GM19467 (cell line): ENCODE measurements at regions not wholly inside any gene's neighbourhood (a gene's known extent, or its start where the extent isn't known, plus 50 kb on each side); places are given as distances from the start of the nearest gene placed in this dataset.

Experiments used
- ATAC-seq: cut with Tn5 transposase; IDR thresholded peaks from one replicate; pipeline ENCODE4 v1.9.1; 2021; ENCODE audit warnings: mild to moderate bottlenecking, moderate library complexity; ENCODE audit not compliant: unreplicated experiment

DNA sequence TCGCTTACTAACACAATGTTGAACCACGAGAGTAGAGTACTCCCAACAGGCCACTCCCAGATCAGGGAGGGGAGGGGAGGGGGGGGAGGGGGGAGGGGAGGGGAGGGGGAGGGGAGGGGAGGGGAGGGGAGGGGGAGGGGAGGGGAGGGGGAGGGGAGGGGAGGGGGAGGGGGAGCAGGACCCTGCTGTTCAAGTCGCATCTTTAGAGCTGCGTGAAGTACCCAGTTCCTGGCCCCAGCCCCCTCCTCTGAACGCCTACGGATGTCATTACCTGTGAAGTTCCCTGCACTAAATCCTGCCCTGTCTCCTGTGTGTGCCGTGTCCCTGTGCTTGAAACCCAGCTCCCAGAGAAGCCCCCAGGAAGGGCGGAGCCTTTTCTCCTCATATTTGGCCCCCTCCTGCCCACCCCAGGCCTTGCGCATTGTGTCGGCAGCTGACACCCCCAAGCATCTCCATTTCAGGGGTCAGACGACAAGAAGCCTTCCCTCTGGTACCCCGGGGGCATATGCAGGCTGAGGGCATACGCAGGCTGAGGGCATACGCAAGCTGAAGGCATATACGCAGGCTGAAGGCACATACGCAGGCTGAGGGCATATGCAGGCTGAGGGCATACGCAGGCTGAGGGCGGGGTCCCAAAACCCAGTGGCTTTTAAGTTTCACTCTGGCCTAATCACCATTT lies 330.2 kb downstream of the C16orf95 start:
- no peak for ATAC-seq

DNA sequence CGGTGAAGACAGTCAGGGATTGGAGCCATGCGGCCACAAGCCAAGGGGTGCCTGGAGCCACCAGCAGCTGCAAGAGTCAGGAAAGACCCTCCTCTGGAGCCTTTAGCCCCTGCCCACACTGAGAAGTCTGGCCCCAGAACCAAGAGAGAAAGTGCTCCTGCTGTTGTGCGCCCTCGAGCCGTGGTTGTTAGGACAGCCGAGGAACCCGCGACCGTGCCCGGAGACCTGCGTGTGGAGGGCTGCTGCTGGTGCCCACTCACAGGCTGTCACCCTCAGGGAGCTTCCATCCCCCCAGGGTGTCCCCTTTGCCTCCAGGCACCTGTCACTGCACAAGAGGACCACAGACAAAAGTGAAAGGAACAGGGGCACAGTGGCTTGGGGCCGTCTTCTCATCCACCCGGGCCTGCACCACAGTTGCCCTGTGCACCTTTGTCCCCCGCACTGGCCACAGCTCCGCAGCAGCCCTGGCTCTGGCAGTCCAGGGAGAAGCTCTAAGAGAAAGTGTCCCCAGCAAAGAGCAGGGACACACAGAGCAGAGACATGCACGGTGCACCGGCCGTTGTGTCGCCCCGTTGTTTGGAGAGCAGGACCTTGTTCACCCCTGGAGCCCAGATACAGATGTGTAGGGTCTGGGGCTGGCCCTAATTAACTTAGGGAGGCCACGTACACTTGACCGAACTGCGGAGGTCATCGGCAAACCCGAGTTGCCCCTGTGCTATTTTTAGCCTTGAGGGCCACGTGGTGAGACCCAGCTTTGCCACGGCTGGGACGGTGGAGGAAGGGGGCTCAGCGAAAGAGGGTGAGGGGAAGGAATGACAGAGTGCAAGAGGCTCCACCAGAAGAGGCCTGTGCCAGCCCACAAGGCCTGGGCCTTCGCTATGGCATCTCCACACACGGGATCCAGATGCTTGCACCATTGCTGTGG lies 329.2 kb downstream of the C16orf95 start:
- ATAC-seq = no peak

DNA sequence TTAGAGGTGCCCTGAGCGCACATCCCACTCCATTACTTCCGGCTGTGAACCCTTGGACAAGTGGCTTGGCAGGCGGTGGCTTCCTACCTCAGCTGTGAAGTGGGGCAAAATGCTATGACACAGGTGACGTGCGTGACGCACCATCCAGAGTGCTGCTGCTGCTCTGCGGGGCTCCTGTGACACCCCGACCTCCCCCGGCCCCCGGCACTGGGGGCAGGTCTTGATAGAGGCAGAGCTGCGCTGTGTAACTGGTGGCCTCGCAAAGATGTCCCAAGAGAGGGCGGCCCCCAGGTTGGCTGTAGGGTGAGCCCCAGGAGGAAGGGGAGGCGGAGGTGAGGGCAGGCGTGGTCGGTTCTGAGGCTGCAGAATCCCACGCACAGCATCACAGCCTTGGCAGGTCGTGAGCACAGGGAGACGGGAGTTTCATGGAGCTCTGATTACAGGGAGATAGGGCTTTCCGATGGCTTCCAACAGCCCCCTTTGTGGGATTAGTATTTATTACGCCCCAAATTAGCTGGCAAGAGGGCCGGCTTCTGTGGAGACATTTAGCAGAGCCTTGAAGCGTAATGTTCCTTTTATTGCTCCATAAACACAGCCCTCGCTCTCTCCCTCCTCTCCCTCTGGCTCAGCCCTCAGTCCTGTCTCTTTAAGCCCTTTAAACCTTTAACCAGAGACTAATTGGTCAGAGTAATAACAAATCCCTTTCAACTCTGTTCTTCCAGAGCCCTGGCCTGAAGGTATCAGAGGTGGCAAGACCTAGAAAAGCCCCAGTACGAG lies 328.1 kb downstream of the C16orf95 start:
- no peak for ATAC-seq

DNA sequence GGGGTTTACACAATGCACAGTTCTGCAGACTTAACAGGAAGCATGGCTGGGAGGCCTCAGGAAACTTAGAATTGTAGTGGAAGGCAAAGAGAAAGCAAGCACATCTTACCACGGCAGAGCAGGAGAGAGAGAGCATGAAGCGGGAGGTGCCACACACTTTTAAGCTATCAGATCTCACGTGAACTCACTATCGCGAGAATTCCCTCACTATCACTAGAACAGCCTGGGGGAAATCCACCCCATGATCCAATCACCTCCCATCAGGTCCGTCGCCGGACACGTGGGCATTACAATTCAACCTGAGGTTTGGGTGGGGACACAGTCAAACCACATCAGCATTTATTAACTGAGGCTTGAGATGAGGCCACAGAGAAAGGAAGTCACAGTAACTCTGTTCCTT lies 326.7 kb downstream of the C16orf95 start:
- no peak for ATAC-seq

DNA sequence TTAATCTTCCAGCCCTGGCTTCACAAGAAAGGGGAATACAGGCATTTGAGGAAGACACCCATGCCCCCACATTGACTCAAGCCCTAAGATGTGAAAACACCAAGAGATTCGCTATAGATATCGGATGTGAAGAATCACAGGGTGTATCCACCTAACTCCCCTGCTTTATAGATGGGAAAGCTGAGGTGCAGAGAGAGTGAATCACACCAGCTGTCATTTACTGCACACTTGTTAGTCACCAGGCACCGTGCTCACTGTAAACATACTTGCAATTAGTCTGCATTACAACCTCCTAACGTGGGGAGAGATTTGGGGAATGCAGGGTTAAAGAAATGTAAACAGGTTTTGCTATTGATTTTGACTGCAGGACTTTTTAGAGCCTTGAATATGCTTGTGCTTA lies 325.5 kb downstream of the C16orf95 start:
- ATAC-seq = no peak

DNA sequence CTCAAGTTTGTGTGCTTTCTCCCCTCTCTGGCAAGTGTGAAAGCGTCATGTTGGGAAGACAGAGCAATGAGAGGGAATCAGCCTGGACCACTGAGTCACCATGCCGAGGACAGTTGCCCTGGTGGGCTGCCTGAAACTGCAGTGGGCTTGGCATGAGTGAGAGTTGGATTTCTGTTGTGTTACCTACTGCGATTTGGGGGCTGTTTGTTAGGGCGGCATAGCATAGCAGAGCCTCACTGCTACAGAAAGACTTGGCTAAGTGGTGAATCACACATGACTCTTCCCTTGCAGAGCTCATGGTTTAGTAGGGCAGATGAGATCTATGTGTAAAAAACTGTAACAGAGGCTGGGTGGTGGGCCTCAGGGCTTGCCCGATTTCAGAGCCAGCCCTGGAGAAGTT lies 324.6 kb downstream of the C16orf95 start:
- no peak for ATAC-seq

DNA sequence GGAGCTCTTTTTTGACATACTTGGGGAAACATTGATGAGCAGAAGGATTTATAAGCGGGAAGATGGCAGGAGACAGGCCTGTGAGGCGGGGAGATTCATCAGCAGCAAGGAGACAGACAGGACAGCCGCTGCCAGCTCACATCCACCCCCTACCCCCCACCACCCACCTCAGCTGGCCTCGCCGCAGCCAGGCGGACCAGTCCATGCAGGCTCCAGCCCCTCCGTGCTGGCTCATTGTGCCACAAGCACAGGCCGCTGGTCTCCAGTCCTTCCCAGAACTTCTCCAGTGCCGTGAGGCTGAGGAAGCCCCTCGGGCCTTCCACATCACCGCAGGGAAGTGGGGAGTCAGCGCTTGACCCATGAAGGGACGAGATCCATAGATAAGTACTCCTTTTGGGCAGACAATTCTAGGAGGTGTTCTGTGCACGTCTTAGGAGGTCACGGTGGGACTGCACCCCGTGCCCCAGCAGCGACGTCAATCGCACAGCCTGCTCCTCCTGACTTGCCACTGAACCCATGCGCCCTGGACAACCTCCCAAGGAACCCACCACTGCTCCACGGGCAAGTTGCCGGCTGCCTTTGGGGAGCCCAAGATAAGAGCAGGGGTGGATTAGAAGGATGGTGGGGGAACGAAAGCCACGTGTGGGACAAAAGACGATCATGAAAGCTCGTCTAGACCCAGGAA lies 323.6 kb downstream of the C16orf95 start:
- ATAC-seq = no peak

DNA sequence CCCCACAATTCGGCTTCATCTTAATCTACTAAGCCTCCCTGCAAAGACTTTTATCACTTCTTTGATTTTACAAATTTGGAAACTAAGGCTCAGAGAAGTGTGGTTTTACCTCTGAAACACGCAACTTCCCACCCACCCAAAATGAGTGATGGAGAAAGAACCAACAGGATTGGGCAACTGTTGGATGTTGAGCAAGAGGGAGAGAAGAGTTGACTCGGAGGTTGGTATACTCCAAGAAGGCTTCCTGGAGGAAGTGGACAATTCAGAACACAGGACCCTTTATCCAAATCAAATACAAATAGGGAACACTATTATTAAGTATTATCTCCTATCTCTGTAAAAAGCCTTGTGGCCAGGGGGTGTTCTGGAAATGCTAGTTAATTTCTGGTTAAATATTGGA lies 323.0 kb downstream of the C16orf95 start:
- no peak for ATAC-seq

DNA sequence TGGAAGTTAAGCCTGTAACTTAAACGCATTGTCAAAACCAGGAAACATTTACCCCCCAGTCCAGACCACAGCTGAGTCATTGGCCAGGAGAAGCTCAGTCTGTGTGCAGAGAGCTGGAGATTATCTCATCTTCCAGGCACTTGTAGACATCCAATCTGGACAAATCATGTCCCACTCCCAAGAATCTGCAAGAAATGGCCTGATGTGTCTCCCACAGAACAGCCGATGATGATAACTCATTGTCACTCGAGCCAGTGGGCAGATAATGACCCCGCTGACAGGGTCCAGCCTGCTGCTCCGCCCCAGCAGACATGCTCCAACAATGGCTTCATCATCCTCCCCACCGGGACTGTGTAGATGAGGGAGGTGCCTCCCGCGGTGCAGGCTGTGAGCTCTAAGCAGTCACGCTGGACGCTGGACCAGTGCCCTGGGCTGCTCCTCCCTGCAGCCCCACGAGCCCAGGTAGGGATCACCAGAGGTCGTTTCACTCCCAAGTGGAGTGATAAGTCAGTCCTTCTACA lies 322.5 kb downstream of the C16orf95 start:
- ATAC-seq = no peak

DNA sequence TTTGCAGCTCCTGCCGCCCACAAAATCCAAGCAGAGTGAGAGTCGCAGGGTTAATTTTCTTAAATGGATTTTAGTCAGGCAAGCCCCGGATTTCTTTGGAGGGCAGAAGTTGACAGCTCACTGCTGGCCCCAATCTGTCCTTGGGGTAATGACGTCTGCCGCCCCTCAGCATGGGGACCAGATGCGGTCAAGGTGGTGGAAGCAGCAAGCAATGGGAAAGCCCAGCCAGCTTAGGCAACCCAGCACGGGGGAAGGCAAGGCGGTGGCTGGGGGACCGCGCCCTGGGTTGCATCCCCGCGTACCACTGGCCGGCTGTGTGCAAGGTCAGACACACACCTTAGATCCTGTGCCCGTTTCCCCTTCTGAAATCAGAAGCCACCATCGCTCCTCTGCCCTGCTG lies 321.7 kb downstream of the C16orf95 start:
- no peak for ATAC-seq

DNA sequence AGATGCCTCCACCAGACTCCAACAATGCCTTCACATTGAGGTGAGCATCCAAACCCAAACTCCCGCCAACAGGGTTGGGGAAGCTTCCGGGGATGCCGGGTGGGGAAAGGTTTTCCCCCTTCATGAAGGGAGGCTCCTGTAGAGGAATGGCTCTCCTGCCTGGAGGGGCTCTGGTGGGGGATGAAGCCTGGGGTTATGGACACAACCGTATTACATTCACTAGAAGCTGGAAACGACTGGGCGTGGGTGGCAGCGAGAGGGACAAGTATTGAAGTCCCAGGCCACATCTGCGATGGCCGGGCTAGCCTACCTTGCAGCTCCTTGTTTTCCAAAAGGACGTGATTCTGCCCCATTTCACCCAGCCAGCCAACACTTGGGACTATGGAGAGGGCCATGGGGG lies 321.1 kb downstream of the C16orf95 start:
- ATAC-seq = no peak

DNA sequence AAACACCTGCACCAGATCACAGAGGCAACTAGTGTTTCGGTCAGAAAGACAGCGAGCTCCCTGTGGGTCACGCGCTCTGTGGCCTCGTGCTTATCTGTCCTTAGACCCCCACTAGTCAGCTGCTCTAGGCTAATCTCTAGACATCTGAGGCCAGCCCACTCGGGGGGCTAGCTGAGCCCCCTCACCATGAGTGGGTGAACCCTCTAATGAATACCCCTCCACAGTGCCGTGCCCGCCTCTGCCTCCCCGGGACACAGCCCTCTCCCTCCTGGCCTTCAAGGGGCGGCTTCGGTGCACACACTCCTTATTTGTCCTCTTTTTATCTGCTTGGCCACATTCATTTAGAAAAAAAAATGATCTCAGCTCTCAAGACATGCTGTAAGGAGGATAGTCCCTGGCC lies 320.1 kb downstream of the C16orf95 start:
- ATAC-seq = no peak

DNA sequence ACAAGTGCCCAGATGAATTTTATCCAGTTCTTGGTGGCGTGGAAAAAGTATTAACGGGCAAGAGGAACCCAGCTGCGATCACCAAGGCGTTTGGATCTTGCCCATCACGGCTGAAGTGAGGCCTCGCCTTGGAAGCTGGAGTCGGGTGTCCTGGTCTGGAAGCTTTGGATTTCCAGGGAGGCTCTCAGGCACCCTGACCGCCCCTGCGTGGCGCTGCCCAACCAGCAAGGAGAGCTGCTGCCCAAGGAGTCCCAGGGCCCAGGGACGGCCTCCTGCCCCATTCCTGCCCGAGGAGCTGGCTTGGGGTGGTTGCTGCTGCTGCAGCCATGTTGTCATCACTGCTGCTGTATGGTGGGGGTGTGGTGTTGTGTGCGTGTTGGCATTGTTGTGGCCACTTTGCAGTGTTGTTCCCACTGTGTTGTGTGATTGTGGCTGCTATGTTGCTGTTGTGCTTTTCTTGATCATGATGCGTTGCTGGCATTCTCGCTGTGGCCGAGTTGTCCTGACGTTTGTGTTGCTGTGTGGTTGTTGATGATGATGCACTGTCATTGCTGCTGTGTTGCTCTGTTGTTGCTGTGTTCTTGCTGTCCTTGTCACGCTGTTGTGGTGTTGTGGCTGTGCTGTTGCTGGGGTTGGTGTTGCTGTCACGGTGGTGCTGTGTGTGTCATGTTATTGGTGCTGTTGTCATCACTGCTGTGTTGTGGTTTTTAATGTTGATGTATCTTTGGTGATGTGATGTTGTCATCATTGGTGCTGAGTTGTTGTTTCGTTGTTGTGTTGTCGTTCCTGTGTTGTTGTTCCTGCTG lies 318.8 kb downstream of the C16orf95 start:
- ATAC-seq = no peak

DNA sequence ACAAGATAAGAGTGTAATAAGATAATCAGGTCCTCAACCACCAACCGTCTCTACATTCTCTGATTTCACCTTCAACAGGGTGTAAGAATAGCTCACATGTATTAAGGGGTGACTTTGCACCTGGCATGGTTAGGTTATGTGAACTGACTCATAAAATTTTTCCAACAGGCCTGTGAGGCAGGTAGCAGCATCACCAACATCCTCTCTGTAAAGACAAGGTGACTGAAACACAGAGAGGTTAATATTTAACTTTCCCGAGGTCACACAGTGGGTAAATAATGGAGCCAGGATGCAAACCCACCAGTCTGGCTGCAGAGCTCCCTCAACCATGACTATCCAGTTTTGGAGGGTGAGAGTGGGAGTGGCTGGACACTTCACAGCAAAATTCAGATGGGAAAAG lies 317.2 kb downstream of the C16orf95 start:
- ATAC-seq = no peak

DNA sequence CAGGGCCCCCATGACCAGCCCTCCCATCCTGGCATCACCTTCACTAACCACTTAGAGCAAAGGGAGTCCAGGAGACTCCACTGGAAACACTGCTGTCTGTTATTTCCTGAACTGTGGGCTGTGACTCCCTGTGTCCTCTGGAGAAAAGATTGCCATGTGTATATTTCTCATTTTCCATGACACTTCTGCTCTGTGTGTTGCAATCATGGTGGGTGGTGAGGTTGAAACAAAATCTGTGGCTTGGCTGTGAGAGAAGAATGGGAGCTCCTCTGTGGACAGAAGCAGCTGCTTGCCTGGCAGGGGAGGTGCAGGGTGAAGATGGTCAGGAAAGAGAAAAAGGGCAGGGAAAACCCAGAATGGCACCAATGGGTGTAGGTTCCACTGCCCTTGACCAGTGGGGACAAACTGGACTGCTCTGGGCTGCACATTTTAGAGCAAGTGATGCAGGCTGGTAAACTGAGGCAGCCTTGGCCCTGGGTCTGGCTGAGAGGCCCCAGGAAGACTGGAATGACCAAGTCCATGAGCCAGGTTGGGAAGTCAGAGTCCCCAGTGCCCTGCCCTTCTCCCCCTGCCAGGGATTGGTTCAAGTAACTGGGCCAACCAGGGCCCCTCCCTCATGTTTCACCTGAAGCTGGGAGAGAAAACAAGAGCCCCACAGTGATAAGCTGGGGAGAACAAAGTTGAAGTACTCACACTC lies 314.3 kb downstream of the C16orf95 start:
- ATAC-seq = no peak

DNA sequence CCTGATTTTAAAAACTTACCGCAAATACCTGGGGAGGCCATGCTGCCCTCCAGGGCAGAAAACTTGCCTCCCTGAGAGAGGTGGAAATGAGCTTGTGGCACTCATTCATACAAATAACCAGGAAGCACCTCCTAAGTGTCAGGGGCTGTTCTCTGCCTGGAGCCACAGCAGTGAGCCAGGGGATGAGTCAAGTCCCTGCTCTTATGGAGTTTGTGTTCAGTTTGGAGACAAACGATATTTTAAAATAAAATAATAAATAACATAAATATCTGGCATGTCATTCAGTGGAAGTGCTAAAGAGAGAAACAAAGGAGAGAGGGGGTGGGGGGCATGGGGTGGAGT lies 313.8 kb downstream of the C16orf95 start:
- no peak for ATAC-seq

DNA sequence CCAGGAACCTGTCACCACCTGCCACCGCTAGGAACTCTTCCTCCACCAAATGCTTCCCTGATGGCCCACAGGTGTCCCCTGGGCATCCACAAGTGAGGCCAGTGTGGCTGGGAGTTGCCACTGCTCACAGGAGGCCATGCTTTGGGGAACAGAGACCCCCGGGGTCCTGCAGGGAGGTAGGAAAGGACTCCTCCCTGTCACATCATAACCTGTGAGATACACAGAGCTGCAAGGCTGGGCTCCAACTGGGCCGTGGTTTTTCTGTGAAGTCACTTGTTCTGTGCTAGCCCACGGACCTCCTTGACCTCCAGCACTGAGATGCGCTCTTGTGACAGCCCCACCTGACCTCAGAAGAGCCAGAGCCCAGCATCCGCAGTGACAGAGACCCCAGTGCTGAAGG lies 311.2 kb downstream of the C16orf95 start:
- no peak for ATAC-seq

DNA sequence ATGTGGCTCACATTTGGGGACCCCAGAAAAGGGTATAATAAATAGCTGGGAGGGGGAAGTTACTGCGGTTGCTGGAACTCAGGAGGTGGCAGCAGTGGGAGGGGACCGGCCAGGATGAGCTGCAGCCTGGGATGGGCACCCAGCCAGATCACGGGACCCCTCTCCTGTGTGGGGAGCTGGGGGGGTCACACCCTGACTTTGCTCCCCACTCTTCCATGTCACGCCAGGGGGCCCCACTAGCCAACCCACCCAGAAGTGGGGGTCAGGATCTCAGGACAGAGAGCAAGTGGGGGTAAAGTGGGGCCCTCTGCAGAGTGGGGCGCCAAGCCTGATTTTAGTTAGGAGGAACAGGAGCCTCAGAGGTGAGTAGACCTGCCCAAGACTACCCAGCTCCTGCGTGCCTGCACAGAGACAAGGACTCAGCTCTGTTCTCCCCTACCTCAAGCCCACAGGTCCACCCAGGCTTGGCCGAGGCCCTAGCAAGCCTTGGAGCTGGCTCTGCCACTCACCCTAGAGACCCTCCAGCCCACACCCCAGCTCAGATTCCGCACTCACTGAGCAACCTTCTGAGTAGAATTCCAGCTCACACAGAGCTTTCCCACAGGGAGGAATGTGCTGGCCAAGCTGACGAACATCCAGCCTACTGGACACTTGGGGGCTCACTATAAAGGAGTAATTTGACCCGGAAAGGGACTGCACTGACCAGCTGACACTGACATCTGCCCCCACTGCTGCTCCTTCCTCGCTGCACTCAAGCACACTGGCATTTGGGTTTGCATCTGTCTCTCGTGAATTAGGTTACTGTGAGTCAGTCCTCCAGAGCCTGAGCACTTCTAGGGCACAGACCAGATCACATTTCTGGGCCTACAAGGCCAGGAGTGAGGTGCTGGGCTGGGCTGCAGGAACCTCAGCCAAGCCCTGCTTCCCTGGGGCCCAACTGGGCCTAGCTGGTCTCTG lies 310.1 kb downstream of the C16orf95 start:
- no peak for ATAC-seq
